HepG2 (cell line): ENCODE measurements at regions not wholly inside any gene's neighbourhood (a gene's known extent, or its start where the extent isn't known, plus 50 kb on each side); places are given as distances from the start of the nearest gene placed in this dataset.

ENCODE experiments used
- ATAC-seq: fragments of 200-7000 bp; cut with Tn5 transposase; 3 replicates; pipeline ENCODE4 v1.9.1; 2020; ENCODE audit warnings: mild to moderate bottlenecking, moderate library complexity
- BruUV-seq: library from RNA; stranded (reverse); fragments of 400-500 nt; replicated peaks from 2 replicates; lab custom pipeline; 2021; lab: Mats Ljungman, UMichigan
- CTCF ChIA-PET: fragments of 300-600 bp; formaldehyde crosslinking; extraction: SDS; loops from one replicate; lab custom pipeline; 2021; ENCODE audit warnings: low total read pairs, inconsistent platforms, low intra/inter-chr PET ratio; lab: Yijun Ruan, JAX
- POLR2A ChIA-PET: fragments of 350-600 bp; sonication (Branson Sonifier 250); formaldehyde crosslinking; loops from one replicate; lab custom pipeline; 2020; ENCODE audit warnings: antibody characterized with exemption, inconsistent platforms; lab: Yijun Ruan, JAX
- DNase-seq: peaks from one replicate; pipeline ENCODE4 v3.0.0-alpha.2; 2015; ENCODE audit warnings: low spot score
- FAIRE-seq: peaks from 3 replicates; lab custom pipeline; 2011; peaks lifted over from hg19 to GRCh38; lab: Jason Lieb, UNC
- H2AFZ ChIP-seq: one replicate; pipeline ENCODE4 v1.6.1; 2011; ENCODE audit warnings: low read length, inconsistent platforms
- H3K27ac ChIP-seq: fragments of 300-600 bp; 3 replicates; pipeline ENCODE4 v1.8.0; 2011; ENCODE audit warnings: mixed run types, mild to moderate bottlenecking, mixed read lengths, low read length, inconsistent platforms; ENCODE audit not compliant: insufficient read depth; ENCODE audit errors: extremely low read length
- H3K27me3 ChIP-seq, 2 experiments: fragments of 200-600 bp in 1 of 2; 2 replicates in 1 of 2; 3 replicates in 1 of 2; pipeline versions ENCODE4 v1.6.0 to v1.8.0; 2011; ENCODE audit warnings: low read length in 2 of 2, mild to moderate bottlenecking in 2 of 2, moderate library complexity in 2 of 2, inconsistent platforms in 1 of 2; ENCODE audit not compliant: insufficient read depth in 2 of 2, control insufficient read depth in 1 of 2
- H3K36me3 ChIP-seq, 2 experiments: fragments of 200-600 bp in 1 of 2; replicated peaks in 1 of 2; 2 replicates in 1 of 2; 3 replicates in 1 of 2; pipeline versions ENCODE4 v1.5.1 to v1.8.0; 2011; ENCODE audit warnings: low read length in 2 of 2, inconsistent platforms in 1 of 2; ENCODE audit not compliant: insufficient read depth in 2 of 2, control insufficient read depth in 1 of 2
- H3K4me1 ChIP-seq: 2 replicates; pipeline ENCODE4 v1.5.1; 2012; ENCODE audit warnings: low read length, inconsistent platforms; ENCODE audit not compliant: insufficient read depth
- H3K4me2 ChIP-seq: 2 replicates; pipeline ENCODE4 v1.6.0; 2011; ENCODE audit warnings: low read depth, low read length, inconsistent platforms
- H3K4me3 ChIP-seq, 3 experiments: fragments of 200-600 bp in 1 of 3; sonication (generic), shearing (Covaris generic) in 1 of 3; replicated peaks in 1 of 3; 2 replicates each; pipeline ENCODE4 v1.5.1; 2011 to 2016; ENCODE audit warnings: low read length in 3 of 3, inconsistent platforms in 2 of 3, low read depth in 2 of 3, mild to moderate bottlenecking in 2 of 3, control low read depth in 1 of 3, mixed read lengths in 1 of 3; ENCODE audit not compliant: insufficient read depth in 1 of 3
- H3K79me2 ChIP-seq: one replicate; pipeline ENCODE4 v1.6.1; 2011; ENCODE audit warnings: low read length, inconsistent platforms; ENCODE audit not compliant: insufficient read depth
- H3K9ac ChIP-seq: 2 replicates; pipeline ENCODE4 v1.6.0; 2011; ENCODE audit warnings: mild to moderate bottlenecking, low read depth, low read length, inconsistent platforms; ENCODE audit not compliant: insufficient read depth
- H3K9me3 ChIP-seq: 2 replicates; pipeline ENCODE4 v1.5.1; 2012; ENCODE audit warnings: mild to moderate bottlenecking, low read length
- H4K20me1 ChIP-seq: 2 replicates; pipeline ENCODE4 v1.6.0; 2011; ENCODE audit warnings: inconsistent platforms, mild to moderate bottlenecking, low read length, moderate library complexity; ENCODE audit not compliant: insufficient read depth
- MTF1 ChIP-seq: sonication (generic); formaldehyde crosslinking; IDR thresholded peaks from 2 replicates; pipeline ENCODE4 v1.5.0; 2020; ENCODE audit warnings: missing genetic modification reagents
- PAX8 ChIP-seq: sonication (generic); formaldehyde crosslinking; IDR thresholded peaks from 2 replicates; pipeline ENCODE4 v1.8.0; 2022; ENCODE audit warnings: mild to moderate bottlenecking, missing genetic modification reagents, borderline replicate concordance
- SNAI1 ChIP-seq: sonication (generic); formaldehyde crosslinking; IDR thresholded peaks from 2 replicates; pipeline ENCODE4 v1.5.0; 2020; ENCODE audit warnings: mild to moderate bottlenecking, missing genetic modification reagents, borderline replicate concordance
- SRSF9 ChIP-seq: fragments of 200-400 bp; formaldehyde crosslinking; IDR thresholded peaks from 2 replicates; pipeline ENCODE4 v1.6.1; 2018; ENCODE audit warnings: borderline replicate concordance, mild to moderate bottlenecking, low read depth, low read length; ENCODE audit not compliant: insufficient read depth, poor library complexity, severe bottlenecking
- TEAD3 ChIP-seq: optimal IDR thresholded peaks from 2 replicates; pipeline ENCODE3; 2016; ENCODE audit warnings: borderline replicate concordance
- ZNF383 ChIP-seq: sonication (generic); formaldehyde crosslinking; IDR thresholded peaks from 2 replicates; pipeline ENCODE4 v1.4.0; 2020; ENCODE audit warnings: missing genetic modification reagents, mild to moderate bottlenecking, borderline replicate concordance
- ZNF773 ChIP-seq: sonication (generic); formaldehyde crosslinking; IDR thresholded peaks from 2 replicates; pipeline ENCODE4 v1.4.0; 2020; ENCODE audit warnings: missing genetic modification reagents, borderline replicate concordance
- WGBS: methylation state at CpG from one replicate; pipeline ENCODE4 v1.1.6; 2017; ENCODE audit warnings: low lambda C conversion rate; 5-methylcytosine and 5-hydroxymethylcytosine counted together
- in situ Hi-C: cut with HindIII; loops from 2 replicates; pipeline ENCODE4 v1.10.0; 2017; ENCODE audit warnings: low pct_unique_long_range_greater_than_20kb; ENCODE audit not compliant: extremely low pct_ligation_motif_present
- intact Hi-C: fragments of 100-400 bp; cut with micrococcal nuclease; formaldehyde crosslinking; loops from one replicate; pipeline ENCODE4 v1.10.0; 2022; ENCODE audit not compliant: unreplicated experiment
- TF ChIP-seq, protein P1 (sequence below): sonication (generic); formaldehyde crosslinking; IDR thresholded peaks from 2 replicates; pipeline ENCODE4 v1.5.0; 2020; ENCODE audit warnings: missing genetic modification reagents
- TF ChIP-seq, protein P2 (sequence below): sonication (generic); formaldehyde crosslinking; IDR thresholded peaks from 2 replicates; pipeline ENCODE4 v1.4.0; 2020; ENCODE audit warnings: mild to moderate bottlenecking, missing genetic modification reagents
- TF ChIP-seq, protein P3 (sequence below): sonication (generic); formaldehyde crosslinking; IDR thresholded peaks from 2 replicates; pipeline ENCODE4 v1.4.0; 2020; ENCODE audit warnings: mild to moderate bottlenecking, missing genetic modification reagents
- TF ChIP-seq, protein P4 (sequence below): sonication (generic); formaldehyde crosslinking; IDR thresholded peaks from 2 replicates; pipeline ENCODE4 v1.4.0; 2020; ENCODE audit warnings: missing genetic modification reagents, low read depth, mild to moderate bottlenecking, borderline replicate concordance

DNA sequence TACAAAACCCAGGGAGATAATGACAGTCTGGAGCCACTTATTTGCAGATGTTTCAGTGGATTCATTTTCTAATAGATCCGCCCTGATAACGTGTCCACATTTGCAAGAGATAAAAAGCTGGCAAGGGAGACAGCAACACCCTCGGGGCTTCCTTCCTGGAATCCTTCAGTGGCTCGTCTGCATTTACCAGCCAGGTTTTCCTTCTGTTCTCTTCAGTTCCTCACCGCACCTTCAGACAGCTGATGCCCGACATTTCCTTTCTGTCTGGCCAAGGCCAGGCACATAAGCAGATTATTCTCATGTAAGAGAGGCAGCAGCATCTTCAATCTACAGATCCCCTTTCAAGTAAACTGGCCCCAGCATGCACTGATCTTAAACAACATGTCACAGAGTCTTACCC lies 56.2 kb upstream of the SPATA12 start:
- Histone ChIP-seq H3K27me3 (no peaks in the 10 kb centered on the region), H3K27ac (no peak overlapping the region), H4K20me1 (no peaks in the 10 kb centered on the region), H3K4me1 (no peaks in the 10 kb centered on the region), H3K4me2 (no peak overlapping the region), H2AFZ (no peak overlapping the region), H3K36me3 (peaks cover 1 to 3% of the 10 kb centered on the region in 2 experiments; a peak in 1 of 5 replicates), H3K9ac (no peak overlapping the region), H3K79me2 (no peaks in the 10 kb centered on the region), H3K4me3 (no peak overlapping the region), H3K9me3 (no peaks in the 10 kb centered on the region)
- ChIA-PET POLR2A (no interaction called here), CTCF (no interaction called here)
- DNase-seq = no peak
- FAIRE-seq = no peak
- no peak for ATAC-seq
- no TSS peak for BruUV-seq
- intact Hi-C loops = loop anchor here (10.0 kb wide), 1 partner anchor 221 kb away; the partner anchor contains the start of gene APPL1
- in situ Hi-C loops = no loop called here
- 92% methylated on average over 6 of the region's 6 CpGs for WGBS
- TF ChIP-seq, protein P1, sequence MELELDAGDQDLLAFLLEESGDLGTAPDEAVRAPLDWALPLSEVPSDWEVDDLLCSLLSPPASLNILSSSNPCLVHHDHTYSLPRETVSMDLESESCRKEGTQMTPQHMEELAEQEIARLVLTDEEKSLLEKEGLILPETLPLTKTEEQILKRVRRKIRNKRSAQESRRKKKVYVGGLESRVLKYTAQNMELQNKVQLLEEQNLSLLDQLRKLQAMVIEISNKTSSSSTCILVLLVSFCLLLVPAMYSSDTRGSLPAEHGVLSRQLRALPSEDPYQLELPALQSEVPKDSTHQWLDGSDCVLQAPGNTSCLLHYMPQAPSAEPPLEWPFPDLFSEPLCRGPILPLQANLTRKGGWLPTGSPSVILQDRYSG (CRISPR knock-in tag) = no peak
- TF ChIP-seq MTF1 (CRISPR knock-in tag) (no peak), PAX8 (CRISPR knock-in tag) (no peak), SNAI1 (CRISPR knock-in tag) (no peak), ZNF383 (CRISPR knock-in tag) (no peak), TEAD3 (CRISPR knock-in tag) (no peak), SRSF9 (no peak), ZNF773 (no peak)
- TF ChIP-seq, protein P2, sequence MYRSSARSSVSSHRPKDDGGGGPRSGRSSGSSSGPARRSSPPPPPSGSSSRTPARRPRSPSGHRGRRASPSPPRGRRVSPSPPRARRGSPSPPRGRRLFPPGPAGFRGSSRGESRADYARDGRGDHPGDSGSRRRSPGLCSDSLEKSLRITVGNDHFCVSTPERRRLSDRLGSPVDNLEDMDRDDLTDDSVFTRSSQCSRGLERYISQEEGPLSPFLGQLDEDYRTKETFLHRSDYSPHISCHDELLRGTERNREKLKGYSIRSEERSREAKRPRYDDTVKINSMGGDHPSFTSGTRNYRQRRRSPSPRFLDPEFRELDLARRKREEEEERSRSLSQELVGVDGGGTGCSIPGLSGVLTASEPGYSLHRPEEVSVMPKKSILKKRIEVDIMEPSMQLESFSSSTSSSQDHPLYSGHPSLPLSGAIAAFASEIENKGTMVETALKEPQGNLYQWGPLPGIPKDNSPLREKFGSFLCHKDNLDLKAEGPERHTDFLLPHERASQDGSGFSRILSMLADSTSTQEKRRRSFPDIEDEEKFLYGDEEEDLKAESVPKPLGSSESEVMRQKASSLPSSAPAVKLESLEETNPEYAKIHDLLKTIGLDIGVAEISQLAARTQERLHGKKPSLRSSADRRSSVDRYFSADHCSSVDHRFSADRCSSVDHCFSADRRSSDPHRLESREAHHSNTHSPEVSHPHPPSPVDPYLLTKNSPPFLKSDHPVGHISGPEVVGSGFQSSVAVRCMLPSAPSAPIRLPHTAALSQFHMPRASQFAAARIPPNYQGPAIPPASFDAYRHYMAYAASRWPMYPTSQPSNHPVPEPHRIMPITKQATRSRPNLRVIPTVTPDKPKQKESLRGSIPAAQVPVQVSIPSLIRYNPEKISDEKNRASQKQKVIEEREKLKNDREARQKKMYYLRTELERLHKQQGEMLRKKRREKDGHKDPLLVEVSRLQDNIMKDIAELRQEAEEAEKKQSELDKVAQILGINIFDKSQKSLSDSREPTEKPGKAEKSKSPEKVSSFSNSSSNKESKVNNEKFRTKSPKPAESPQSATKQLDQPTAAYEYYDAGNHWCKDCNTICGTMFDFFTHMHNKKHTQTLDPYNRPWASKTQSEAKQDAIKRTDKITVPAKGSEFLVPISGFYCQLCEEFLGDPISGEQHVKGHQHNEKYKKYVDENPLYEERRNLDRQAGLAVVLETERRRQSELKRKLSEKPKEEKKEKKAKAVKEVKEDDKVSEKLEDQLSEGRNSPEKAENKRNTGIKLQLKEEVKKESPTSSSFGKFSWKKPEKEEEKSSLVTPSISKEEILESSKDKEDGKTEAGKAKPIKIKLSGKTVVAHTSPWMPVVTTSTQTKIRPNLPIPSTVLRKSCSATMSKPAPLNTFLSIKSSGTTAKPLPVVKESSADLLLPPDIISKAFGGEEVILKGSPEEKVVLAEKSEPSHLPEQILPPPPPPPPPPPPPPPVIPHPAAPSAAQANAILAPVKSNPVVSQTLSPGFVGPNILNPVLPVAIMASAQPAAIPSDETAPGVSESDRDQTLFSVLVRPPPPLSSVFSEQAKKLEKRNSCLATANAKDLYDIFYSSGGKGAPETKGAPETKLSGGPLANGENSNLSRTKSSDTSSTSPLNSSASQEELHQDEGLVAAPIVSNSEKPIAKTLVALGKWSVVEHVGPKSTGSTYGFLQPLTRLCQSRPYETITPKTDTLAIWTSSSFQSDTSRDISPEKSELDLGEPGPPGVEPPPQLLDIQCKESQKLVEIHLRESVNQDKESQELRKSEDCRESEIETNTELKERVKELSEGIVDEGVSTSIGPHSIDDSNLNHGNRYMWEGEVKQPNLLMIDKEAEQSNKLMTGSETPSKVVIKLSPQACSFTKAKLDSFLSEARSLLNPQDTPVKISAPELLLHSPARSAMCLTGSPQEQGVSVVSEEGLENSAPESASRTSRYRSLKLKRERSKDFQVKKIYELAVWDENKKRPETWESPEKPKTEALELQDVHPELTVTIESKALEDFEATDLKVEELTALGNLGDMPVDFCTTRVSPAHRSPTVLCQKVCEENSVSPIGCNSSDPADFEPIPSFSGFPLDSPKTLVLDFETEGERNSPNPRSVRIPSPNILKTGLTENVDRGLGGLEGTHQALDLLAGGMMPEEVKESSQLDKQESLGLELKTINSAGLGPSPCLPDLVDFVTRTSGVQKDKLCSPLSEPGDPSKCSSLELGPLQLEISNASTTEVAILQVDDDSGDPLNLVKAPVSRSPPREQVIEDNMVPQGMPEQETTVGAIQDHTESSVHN (CRISPR knock-in tag) = no peak
- TF ChIP-seq, protein P3, sequence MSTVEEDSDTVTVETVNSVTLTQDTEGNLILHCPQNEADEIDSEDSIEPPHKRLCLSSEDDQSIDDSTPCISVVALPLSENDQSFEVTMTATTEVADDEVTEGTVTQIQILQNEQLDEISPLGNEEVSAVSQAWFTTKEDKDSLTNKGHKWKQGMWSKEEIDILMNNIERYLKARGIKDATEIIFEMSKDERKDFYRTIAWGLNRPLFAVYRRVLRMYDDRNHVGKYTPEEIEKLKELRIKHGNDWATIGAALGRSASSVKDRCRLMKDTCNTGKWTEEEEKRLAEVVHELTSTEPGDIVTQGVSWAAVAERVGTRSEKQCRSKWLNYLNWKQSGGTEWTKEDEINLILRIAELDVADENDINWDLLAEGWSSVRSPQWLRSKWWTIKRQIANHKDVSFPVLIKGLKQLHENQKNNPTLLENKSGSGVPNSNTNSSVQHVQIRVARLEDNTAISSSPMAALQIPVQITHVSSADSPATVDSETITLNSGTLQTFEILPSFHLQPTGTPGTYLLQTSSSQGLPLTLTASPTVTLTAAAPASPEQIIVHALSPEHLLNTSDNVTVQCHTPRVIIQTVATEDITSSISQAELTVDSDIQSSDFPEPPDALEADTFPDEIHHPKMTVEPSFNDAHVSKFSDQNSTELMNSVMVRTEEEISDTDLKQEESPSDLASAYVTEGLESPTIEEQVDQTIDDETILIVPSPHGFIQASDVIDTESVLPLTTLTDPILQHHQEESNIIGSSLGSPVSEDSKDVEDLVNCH (CRISPR knock-in tag) = no peak
- TF ChIP-seq, protein P4, sequence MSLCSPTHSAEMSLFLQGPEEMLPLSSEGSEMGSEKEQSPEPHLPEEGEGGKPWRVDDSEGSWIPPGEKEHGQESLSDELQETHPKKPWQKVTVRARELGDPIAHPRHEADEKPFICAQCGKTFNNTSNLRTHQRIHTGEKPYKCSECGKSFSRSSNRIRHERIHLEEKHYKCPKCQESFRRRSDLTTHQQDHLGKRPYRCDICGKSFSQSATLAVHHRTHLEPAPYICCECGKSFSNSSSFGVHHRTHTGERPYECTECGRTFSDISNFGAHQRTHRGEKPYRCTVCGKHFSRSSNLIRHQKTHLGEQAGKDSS (CRISPR knock-in tag) = no peak
